ENCODE measurements at regions not wholly inside any gene's neighbourhood (a gene's known extent, or its start where the extent isn't known, plus 50 kb on each side); places are given as distances from the start of the nearest gene placed in this dataset.

DNA sequence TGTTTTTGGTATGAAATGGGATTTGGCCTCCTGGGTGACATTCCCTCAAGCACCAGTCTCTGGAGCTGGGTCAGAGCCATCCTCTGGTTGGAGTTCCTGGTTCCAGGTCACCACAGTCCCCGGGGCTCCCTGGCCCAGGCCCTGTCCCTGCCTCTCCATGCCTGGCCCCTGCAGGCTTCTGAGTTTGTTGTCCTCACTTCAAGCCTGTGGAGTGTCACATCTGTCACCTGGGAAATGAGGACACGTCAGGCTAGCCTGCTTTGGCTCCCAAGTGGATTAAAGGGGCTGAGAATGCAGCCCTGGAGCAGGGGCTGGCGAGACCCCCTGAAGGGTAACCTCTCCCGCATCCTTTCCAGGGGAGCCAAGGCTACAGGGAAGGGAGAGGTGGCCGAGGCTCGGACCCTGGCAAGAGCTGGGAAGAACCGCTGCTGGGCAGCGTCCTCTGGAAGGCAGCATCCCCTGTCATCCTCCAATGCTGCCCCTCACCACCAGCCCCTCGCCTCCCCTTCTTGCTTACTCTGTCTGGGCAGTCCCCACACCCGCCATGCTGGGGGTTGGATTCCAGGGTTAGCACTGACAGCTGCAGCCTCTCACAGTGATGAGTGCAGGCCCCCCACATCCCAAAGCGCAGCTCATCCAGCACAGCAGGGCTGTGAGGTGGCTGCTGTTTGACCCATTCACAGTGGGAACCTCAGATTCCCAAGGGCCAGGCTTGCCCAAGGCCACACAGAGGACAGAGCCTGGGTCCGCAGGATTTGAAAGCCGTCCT, 75.5 kb upstream of the IQSEC1 start:
- Histone ChIP-seq H3K27me3 (no peaks in the 10 kb centered on the region), H3K36me3 (no peaks in the 10 kb centered on the region), H3K27ac (no peak overlapping the region), H3K4me1 (no peaks in the 10 kb centered on the region), H3K9me3 (peaks cover 0 to 20% (median 0%) of the 10 kb centered on the region in 4 donors), H3K4me3 (no peak overlapping the region)
- DNase-seq (ENCODE audit: low spot score in 2 of 2), result no peak
- TF ChIP-seq CTCF (IDR thresholded peaks at IDR 0.05) (no peak), POLR2A (IDR thresholded peaks at IDR 0.05) (no peak), EP300 (IDR thresholded peaks at IDR 0.05) (no peak)
- WGBS, 2 donors, result 71 to 73% methylated on average over 9 to 13 of the region's 13 CpGs

DNA sequence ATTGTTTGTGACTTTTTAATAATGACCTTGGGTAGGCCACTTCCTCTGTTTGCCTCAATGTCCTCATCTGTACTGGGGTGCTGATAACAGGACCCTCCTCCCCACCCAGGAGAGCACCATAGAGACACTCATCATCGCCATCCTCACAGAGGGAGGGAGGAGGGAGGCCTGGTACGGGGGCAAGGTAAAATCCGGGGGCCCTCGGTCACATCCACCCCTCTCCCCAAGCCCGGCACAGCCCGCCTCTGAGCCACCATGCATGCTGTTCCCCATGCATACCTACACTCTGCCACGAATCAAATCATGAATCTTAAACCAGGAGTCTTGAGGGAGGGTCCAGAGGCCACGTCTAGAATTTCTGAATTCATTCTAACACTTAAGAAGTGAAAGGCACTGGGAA, 74.9 kb upstream of the IQSEC1 start:
- Histone ChIP-seq H3K4me3 (no peak overlapping the region), H3K27ac (no peak overlapping the region), H3K4me1 (no peaks in the 10 kb centered on the region), H3K36me3 (no peaks in the 10 kb centered on the region), H3K9me3 (peaks cover 0 to 18% (median 0%) of the 10 kb centered on the region in 4 donors), H3K27me3 (no peaks in the 10 kb centered on the region)
- no peak for DNase-seq (ENCODE audit: low spot score in 2 of 2)
- TF ChIP-seq CTCF (IDR thresholded peaks at IDR 0.05) (no peak), EP300 (IDR thresholded peaks at IDR 0.05) (no peak), POLR2A (IDR thresholded peaks at IDR 0.05) (no peak)
- 75 to 83% methylated on average over 8 of the region's 8 CpGs for WGBS, 2 donors

- no peaks in the 10 kb centered on the region for H3K27me3 ChIP-seq
- WGBS, 2 donors, result 54 to 84% methylated on average over 4 of the region's 4 CpGs
Observed at GRCh38 chr3:13147344-13147743, 74.1 kb upstream of the IQSEC1 start.

GRCh38 chr3:13146643-13147143, 73.5 kb upstream of the IQSEC1 start:
- Histone ChIP-seq H3K4me3 (no peak overlapping the region), H3K27ac (no peak overlapping the region), H3K36me3 (no peaks in the 10 kb centered on the region), H3K27me3 (no peaks in the 10 kb centered on the region), H3K9me3 (peaks cover 0 to 18% (median 0%) of the 10 kb centered on the region in 4 donors), H3K4me1 (no peaks in the 10 kb centered on the region)
- no peak for DNase-seq (ENCODE audit: low spot score in 2 of 2)
- WGBS, 2 donors, result 76% methylated on average over 9 of the region's 9 CpGs
- no peak for TF ChIP-seq CTCF (IDR thresholded peaks at IDR 0.05)
- no peak for TF ChIP-seq POLR2A (IDR thresholded peaks at IDR 0.05)
- no peak for TF ChIP-seq EP300 (IDR thresholded peaks at IDR 0.05)

More at GRCh38 chr3:13147344-13147743, 74.1 kb upstream of the IQSEC1 start:
- no peak overlapping the region for H3K27ac ChIP-seq
- H3K4me3 ChIP-seq, result no peak overlapping the region
- H3K9me3 ChIP-seq, result peaks cover 0 to 18% (median 0%) of the 10 kb centered on the region in 4 donors
- no peak for TF ChIP-seq POLR2A (IDR thresholded peaks at IDR 0.05)
- TF ChIP-seq CTCF (IDR thresholded peaks at IDR 0.05), result no peak
- no peak for TF ChIP-seq EP300 (IDR thresholded peaks at IDR 0.05)
- DNase-seq (ENCODE audit: low spot score in 2 of 2), result no peak
- H3K4me1 ChIP-seq, result no peaks in the 10 kb centered on the region
- H3K36me3 ChIP-seq, result no peaks in the 10 kb centered on the region

- DNase-seq (ENCODE audit: low spot score in 2 of 2), result no peak
- Histone ChIP-seq H3K4me1 (no peaks in the 10 kb centered on the region), H3K4me3 (no peak overlapping the region), H3K27ac (no peak overlapping the region), H3K36me3 (no peaks in the 10 kb centered on the region), H3K9me3 (peaks cover 0 to 18% (median 0%) of the 10 kb centered on the region in 4 donors), H3K27me3 (no peaks in the 10 kb centered on the region)
- TF ChIP-seq POLR2A (IDR thresholded peaks at IDR 0.05), result no peak
- no peak for TF ChIP-seq EP300 (IDR thresholded peaks at IDR 0.05)
- no peak for TF ChIP-seq CTCF (IDR thresholded peaks at IDR 0.05)
- 55 to 62% methylated on average over 16 of the region's 16 CpGs for WGBS, 2 donors
Observed at GRCh38 chr3:13145826-13146642, 72.8 kb upstream of the IQSEC1 start.
